Myocyte (in vitro differentiated cells): ENCODE measurements at regions not wholly inside any gene's neighbourhood (a gene's known extent, or its start where the extent isn't known, plus 50 kb on each side); places are given as distances from the start of the nearest gene placed in this dataset.
A peak's percentile ranks its signal among the peaks of the same experiment; 100 is the strongest.

Experiments
- DNase-seq: peaks from one replicate; pipeline ENCODE4 v3.0.0-alpha.2; 2012; ENCODE audit warnings: low read depth

GRCh38 chr9:108680946-108681345, 174.8 kb downstream of the ACTL7B start:
- DNase-seq = no peak

GRCh38 chr9:108677776-108678175, 178.0 kb downstream of the ACTL7B start:
- DNase-seq = no peak

GRCh38 chr9:108676355-108676754, 179.4 kb downstream of the ACTL7B start:
- DNase-seq = no peak

- no peak for DNase-seq
Observed at GRCh38 chr9:108675708-108676107, 180.1 kb downstream of the ACTL7B start.

GRCh38 chr9:108674766-108675530, 180.8 kb downstream of the ACTL7B start:
- DNase-seq = no peak

- no peak for DNase-seq
Observed at GRCh38 chr9:108673386-108673785, 182.4 kb downstream of the ACTL7B start.

GRCh38 chr9:108672475-108673190, 183.2 kb downstream of the ACTL7B start:
- no peak for DNase-seq

- peak; percentile 47 for DNase-seq
Observed at GRCh38 chr9:108671794-108672193, 184.0 kb downstream of the ACTL7B start.

- DNase-seq = peak; percentile 43
Observed at GRCh38 chr9:108671176-108671575, 184.6 kb downstream of the ACTL7B start.

GRCh38 chr9:108668938-108669335, 186.8 kb downstream of the ACTL7B start:
- no peak for DNase-seq

GRCh38 chr9:108668191-108668937, 187.4 kb downstream of the ACTL7B start:
- no peak for DNase-seq

GRCh38 chr9:108666240-108666784, 189.5 kb downstream of the ACTL7B start:
- DNase-seq = no peak

- no peak for DNase-seq
Observed at GRCh38 chr9:108665521-108666239, 190.1 kb downstream of the ACTL7B start.

- peak; percentile 26 for DNase-seq
Observed at GRCh38 chr9:108664309-108665255, 191.2 kb downstream of the ACTL7B start.

- no peak for DNase-seq
Observed at GRCh38 chr9:108663422-108663821, 192.4 kb downstream of the ACTL7B start.

GRCh38 chr9:108662956-108663355, 192.8 kb downstream of the ACTL7B start:
- no peak for DNase-seq

GRCh38 chr9:108662091-108662875, 193.5 kb downstream of the ACTL7B start:
- DNase-seq = no peak

- DNase-seq = no peak
Observed at GRCh38 chr9:108656566-108656965, 199.2 kb downstream of the ACTL7B start.

GRCh38 chr9:108655818-108656217, 200.0 kb downstream of the ACTL7B start:
- no peak for DNase-seq
